Activated naive CD4-positive, alpha-beta T cell treated with anti-CD3 and anti-CD28 coated beads, Interleukin-2, amount 10 ng/mL, durations not matched to agents 7 days and 5 days (primary cell): ENCODE measurements at regions not wholly inside any gene's neighbourhood (a gene's known extent, or its start where the extent isn't known, plus 50 kb on each side); places are given as distances from the start of the nearest gene placed in this dataset.
"Not testable (repeated sequence)": the region's sequence is repeated elsewhere in the genome, so short reads cannot be mapped to it uniquely, and the experiment has no call there.

Experiments used
- CTCF ChIA-PET: fragments of 350-600 bp; sonication (Branson Sonifier 250); formaldehyde crosslinking; loops from one replicate; lab custom pipeline; 2021; ENCODE audit warnings: antibody characterized with exemption; lab: Charles Lee
- DNase-seq: peaks from one replicate; pipeline ENCODE4 v3.0.0-alpha.2; 2020
- H3K27ac Mint-ChIP-seq: one replicate; pipeline ENCODE4 v1.8.0; 2021; ENCODE audit warnings: mild to moderate bottlenecking, moderate library complexity, mixed read lengths
- H3K27me3 Mint-ChIP-seq: one replicate; pipeline ENCODE4 v1.8.0; 2021; ENCODE audit warnings: mild to moderate bottlenecking, mixed read lengths
- H3K36me3 Mint-ChIP-seq: one replicate; pipeline ENCODE4 v1.8.0; 2021; ENCODE audit warnings: mixed read lengths
- H3K4me1 Mint-ChIP-seq: one replicate; pipeline ENCODE4 v1.8.0; 2021; ENCODE audit warnings: mixed read lengths
- H3K4me3 Mint-ChIP-seq: one replicate; pipeline ENCODE4 v1.8.0; 2021; ENCODE audit warnings: mild to moderate bottlenecking, moderate library complexity, mixed read lengths
- H3K9me3 Mint-ChIP-seq: one replicate; pipeline ENCODE4 v1.8.0; 2021; ENCODE audit warnings: mixed read lengths

GRCh38 chr4:165799384-165799815, 73.6 kb upstream of the TLL1 start:
- H3K27ac Mint-ChIP-seq, result no peak overlapping the region
- CTCF ChIA-PET, result no interaction called here
- no peaks in the 10 kb centered on the region for H3K36me3 Mint-ChIP-seq
- no peak overlapping the region for H3K4me3 Mint-ChIP-seq
- no peak for DNase-seq
- no peaks in the 10 kb centered on the region for H3K9me3 Mint-ChIP-seq
- H3K4me1 Mint-ChIP-seq, result no peaks in the 10 kb centered on the region
- H3K27me3 Mint-ChIP-seq, result no peaks in the 10 kb centered on the region

GRCh38 chr4:165802452-165802851, 70.6 kb upstream of the TLL1 start:
- Mint-ChIP-seq H3K27ac (no peak overlapping the region), H3K4me3 (no peak overlapping the region), H3K27me3 (no peaks in the 10 kb centered on the region), H3K36me3 (no peaks in the 10 kb centered on the region), H3K9me3 (no peaks in the 10 kb centered on the region), H3K4me1 (no peaks in the 10 kb centered on the region)
- DNase-seq, result no peak
- CTCF ChIA-PET, result no interaction called here

- no peaks in the 10 kb centered on the region for H3K36me3 Mint-ChIP-seq
- no peak overlapping the region for H3K4me3 Mint-ChIP-seq
- CTCF ChIA-PET, result no interaction called here
- no peaks in the 10 kb centered on the region for H3K9me3 Mint-ChIP-seq
- H3K27ac Mint-ChIP-seq, result no peak overlapping the region
- DNase-seq, result no peak
- no peaks in the 10 kb centered on the region for H3K4me1 Mint-ChIP-seq
- no peaks in the 10 kb centered on the region for H3K27me3 Mint-ChIP-seq
These were observed 70.0 kb upstream of the TLL1 start for GRCh38 chr4:165803005-165803404.

GRCh38 chr4:165805406-165805805, 67.6 kb upstream of the TLL1 start:
- Mint-ChIP-seq H3K27ac (no peak overlapping the region), H3K36me3 (no peaks in the 10 kb centered on the region), H3K4me1 (no peaks in the 10 kb centered on the region), H3K9me3 (no peaks in the 10 kb centered on the region), H3K27me3 (no peaks in the 10 kb centered on the region), H3K4me3 (no peak overlapping the region)
- DNase-seq, result no peak
- CTCF ChIA-PET, result no interaction called here

GRCh38 chr4:165806613-165807012, 66.4 kb upstream of the TLL1 start:
- CTCF ChIA-PET, result no interaction called here
- Mint-ChIP-seq H3K27me3 (no peaks in the 10 kb centered on the region), H3K27ac (no peak overlapping the region), H3K4me1 (no peaks in the 10 kb centered on the region), H3K9me3 (no peaks in the 10 kb centered on the region), H3K36me3 (no peaks in the 10 kb centered on the region), H3K4me3 (no peak overlapping the region)
- no peak for DNase-seq

- H3K9me3 Mint-ChIP-seq, result no peaks in the 10 kb centered on the region
- no peak overlapping the region for H3K4me3 Mint-ChIP-seq
- H3K27me3 Mint-ChIP-seq, result no peaks in the 10 kb centered on the region
- H3K4me1 Mint-ChIP-seq, result no peaks in the 10 kb centered on the region
- CTCF ChIA-PET, result no interaction called here
- no peak overlapping the region for H3K27ac Mint-ChIP-seq
- no peak for DNase-seq
- no peaks in the 10 kb centered on the region for H3K36me3 Mint-ChIP-seq
These were observed 62.3 kb upstream of the TLL1 start for GRCh38 chr4:165810726-165811125.

GRCh38 chr4:165813606-165814005, 59.4 kb upstream of the TLL1 start:
- CTCF ChIA-PET, result no interaction called here
- H3K4me3 Mint-ChIP-seq, result no peak overlapping the region
- H3K36me3 Mint-ChIP-seq, result no peaks in the 10 kb centered on the region
- H3K4me1 Mint-ChIP-seq, result no peaks in the 10 kb centered on the region
- H3K9me3 Mint-ChIP-seq, result no peaks in the 10 kb centered on the region
- no peak overlapping the region for H3K27ac Mint-ChIP-seq
- no peak for DNase-seq
- H3K27me3 Mint-ChIP-seq, result no peaks in the 10 kb centered on the region

GRCh38 chr4:165814256-165815020, 58.6 kb upstream of the TLL1 start:
- CTCF ChIA-PET, result interaction anchor here (1.1 kb wide), 1 partner anchor 16 kb away, joined by 3 read pairs; no protein-coding TSS in a partner anchor
- Mint-ChIP-seq H3K27me3 (no peaks in the 10 kb centered on the region), H3K9me3 (no peaks in the 10 kb centered on the region), H3K4me3 (no peak overlapping the region), H3K36me3 (no peaks in the 10 kb centered on the region), H3K27ac (no peak overlapping the region), H3K4me1 (no peaks in the 10 kb centered on the region)
- DNase-seq, result no peak

GRCh38 chr4:165819126-165819525, 53.9 kb upstream of the TLL1 start:
- DNase-seq, H3K27ac Mint-ChIP-seq, H3K4me1 Mint-ChIP-seq, H3K36me3 Mint-ChIP-seq, H3K4me3 Mint-ChIP-seq, CTCF ChIA-PET, H3K9me3 Mint-ChIP-seq, H3K27me3 Mint-ChIP-seq: not testable (repeated sequence)
